ENCODE measurements at regions not wholly inside any gene's neighbourhood (a gene's known extent, or its start where the extent isn't known, plus 50 kb on each side); places are given as distances from the start of the nearest gene placed in this dataset.

DNA sequence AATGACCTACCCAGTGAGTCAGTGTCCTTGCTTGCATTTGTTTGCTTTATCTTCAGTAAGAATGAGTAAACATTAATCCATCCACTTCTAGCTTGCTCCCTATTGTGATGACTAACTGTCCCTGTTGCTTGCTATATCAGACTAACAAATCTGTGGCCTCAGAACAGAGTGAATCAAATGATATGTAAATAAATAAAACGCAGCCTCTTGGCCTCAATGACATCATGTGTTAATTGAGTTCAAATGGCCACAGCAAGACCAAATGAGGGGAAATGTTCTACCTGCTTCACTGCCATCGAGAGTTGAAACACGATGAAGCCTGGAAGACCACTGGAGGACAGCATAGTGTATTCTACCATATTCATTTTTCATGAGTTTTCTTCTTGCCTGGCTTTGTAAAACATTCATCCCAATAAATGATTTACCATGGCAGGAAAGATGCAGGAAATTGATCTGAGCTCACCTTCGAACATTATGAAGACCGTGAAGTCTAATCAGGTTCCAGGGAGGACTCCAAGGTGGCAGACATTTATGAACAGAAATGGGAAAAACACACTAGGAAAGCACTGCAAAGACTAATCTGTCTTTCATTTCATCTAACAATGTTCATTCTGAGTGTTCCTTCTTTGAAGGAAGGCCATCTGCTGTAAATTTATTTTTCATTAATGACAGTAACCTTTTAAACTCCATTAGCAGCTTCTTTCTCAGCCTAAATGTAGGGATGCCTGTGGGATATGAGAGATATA is 1144.5 kb downstream of the TUSC7 start:
- TF ChIP-seq, protein P1, sequence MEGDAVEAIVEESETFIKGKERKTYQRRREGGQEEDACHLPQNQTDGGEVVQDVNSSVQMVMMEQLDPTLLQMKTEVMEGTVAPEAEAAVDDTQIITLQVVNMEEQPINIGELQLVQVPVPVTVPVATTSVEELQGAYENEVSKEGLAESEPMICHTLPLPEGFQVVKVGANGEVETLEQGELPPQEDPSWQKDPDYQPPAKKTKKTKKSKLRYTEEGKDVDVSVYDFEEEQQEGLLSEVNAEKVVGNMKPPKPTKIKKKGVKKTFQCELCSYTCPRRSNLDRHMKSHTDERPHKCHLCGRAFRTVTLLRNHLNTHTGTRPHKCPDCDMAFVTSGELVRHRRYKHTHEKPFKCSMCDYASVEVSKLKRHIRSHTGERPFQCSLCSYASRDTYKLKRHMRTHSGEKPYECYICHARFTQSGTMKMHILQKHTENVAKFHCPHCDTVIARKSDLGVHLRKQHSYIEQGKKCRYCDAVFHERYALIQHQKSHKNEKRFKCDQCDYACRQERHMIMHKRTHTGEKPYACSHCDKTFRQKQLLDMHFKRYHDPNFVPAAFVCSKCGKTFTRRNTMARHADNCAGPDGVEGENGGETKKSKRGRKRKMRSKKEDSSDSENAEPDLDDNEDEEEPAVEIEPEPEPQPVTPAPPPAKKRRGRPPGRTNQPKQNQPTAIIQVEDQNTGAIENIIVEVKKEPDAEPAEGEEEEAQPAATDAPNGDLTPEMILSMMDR (conservative IDR thresholded peaks at IDR 0.05; ENCODE audit: low read depth, low read length), result no peak
- TF ChIP-seq EZH2phosphoT487 (IDR thresholded peaks at IDR 0.05; ENCODE audit: borderline replicate concordance, low read length), result no peak

Measured in PC-3 (cell line).